Prostate gland (tissue), 2 donors: ENCODE measurements at regions not wholly inside any gene's neighbourhood (a gene's known extent, or its start where the extent isn't known, plus 50 kb on each side); places are given as distances from the start of the nearest gene placed in this dataset.

Experiments used
- DNase-seq: peaks from one replicate; pipeline ENCODE4 v3.0.0-alpha.2; 2019; ENCODE audit warnings: low spot score
- H3K27ac ChIP-seq, 2 donors: fragments of 200-600 bp; sonication (generic); 2 replicates each; pipeline ENCODE4 v1.5.1; 2017 to 2019
- H3K27me3 ChIP-seq: fragments of 200-600 bp; sonication (generic); replicated peaks from 2 replicates; pipeline ENCODE4 v1.5.1; 2019; ENCODE audit not compliant: insufficient read depth
- H3K36me3 ChIP-seq, 2 donors: fragments of 200-600 bp; sonication (generic); 1 replicate in 1 of 2; 2 replicates in 1 of 2; pipeline versions ENCODE4 v1.5.1 to v1.8.1; 2017 to 2019
- H3K4me1 ChIP-seq: fragments of 200-600 bp; sonication (generic); replicated peaks from 2 replicates; pipeline ENCODE4 v1.5.1; 2019
- H3K4me3 ChIP-seq, 2 donors: fragments of 200-600 bp; sonication (generic); 2 replicates each; pipeline ENCODE4 v1.5.1; 2017 to 2019
- H3K9me3 ChIP-seq: fragments of 200-600 bp; sonication (generic); 2 replicates; pipeline ENCODE4 v1.5.1; 2017
- POLR2A ChIP-seq: fragments of 450-650 bp; IDR thresholded peaks from one replicate; pipeline ENCODE4 v1.6.1; 2016; ENCODE audit warnings: antibody characterized with exemption, mild to moderate bottlenecking
- POLR2AphosphoS5 ChIP-seq: sonication (generic); formaldehyde crosslinking; IDR thresholded peaks from one replicate; pipeline ENCODE4 v1.6.1; 2017; ENCODE audit warnings: antibody characterized with exemption
- WGBS: methylation state at CpG from one replicate; pipeline ENCODE4 v1.1.5; 2018; 5-methylcytosine and 5-hydroxymethylcytosine counted together
- intact Hi-C: fragments of 100-400 bp; cut with DNase I; formaldehyde crosslinking; loops from one replicate; pipeline ENCODE4 v1.14.2; 2022
- TF ChIP-seq, protein P1 (sequence below), 4 experiments: fragments of 200-600 bp in 2 of 4; fragments of 450-650 bp in 2 of 4; sonication (generic) in 2 of 4; IDR thresholded peaks; 1 replicate in 3 of 4; 2 replicates in 1 of 4; pipeline ENCODE4 v1.5.1; 2016 to 2019; ENCODE audit warnings: antibody characterized with exemption in 4 of 4, mild to moderate bottlenecking in 2 of 4, moderate library complexity in 2 of 4

DNA sequence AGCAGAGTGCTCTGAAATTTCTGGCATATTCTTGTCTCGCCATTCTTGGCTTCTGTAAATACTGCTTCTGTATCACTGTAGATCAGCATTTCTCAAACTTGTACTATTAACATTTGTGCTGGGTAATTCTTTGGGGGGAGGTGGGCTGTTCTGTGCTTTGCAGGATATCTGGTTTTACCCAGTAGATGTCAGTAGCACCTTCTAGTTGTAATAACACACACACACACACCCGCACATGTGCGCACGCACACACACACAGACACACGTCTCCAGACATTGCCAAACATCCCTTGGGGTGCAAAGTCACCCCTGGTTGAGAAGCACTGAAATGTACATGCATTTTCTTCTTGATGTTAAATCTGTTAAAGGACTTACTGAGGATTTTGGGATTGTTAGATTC, 304.1 kb downstream of the MAT2B start:
- intact Hi-C loops: no loop called here
- WGBS: 65% methylated on average over 5 of the region's 5 CpGs
- Histone ChIP-seq H3K36me3 (no peaks in the 10 kb centered on the region), H3K4me3 (no peak overlapping the region), H3K9me3 (no peaks in the 10 kb centered on the region), H3K27me3 (no peaks in the 10 kb centered on the region), H3K27ac (no peak overlapping the region), H3K4me1 (no peaks in the 10 kb centered on the region)
- no peak for DNase-seq
- no peak for TF ChIP-seq POLR2AphosphoS5
- TF ChIP-seq, protein P1, sequence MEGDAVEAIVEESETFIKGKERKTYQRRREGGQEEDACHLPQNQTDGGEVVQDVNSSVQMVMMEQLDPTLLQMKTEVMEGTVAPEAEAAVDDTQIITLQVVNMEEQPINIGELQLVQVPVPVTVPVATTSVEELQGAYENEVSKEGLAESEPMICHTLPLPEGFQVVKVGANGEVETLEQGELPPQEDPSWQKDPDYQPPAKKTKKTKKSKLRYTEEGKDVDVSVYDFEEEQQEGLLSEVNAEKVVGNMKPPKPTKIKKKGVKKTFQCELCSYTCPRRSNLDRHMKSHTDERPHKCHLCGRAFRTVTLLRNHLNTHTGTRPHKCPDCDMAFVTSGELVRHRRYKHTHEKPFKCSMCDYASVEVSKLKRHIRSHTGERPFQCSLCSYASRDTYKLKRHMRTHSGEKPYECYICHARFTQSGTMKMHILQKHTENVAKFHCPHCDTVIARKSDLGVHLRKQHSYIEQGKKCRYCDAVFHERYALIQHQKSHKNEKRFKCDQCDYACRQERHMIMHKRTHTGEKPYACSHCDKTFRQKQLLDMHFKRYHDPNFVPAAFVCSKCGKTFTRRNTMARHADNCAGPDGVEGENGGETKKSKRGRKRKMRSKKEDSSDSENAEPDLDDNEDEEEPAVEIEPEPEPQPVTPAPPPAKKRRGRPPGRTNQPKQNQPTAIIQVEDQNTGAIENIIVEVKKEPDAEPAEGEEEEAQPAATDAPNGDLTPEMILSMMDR (IDR thresholded peaks at IDR 0.05): no peak
- TF ChIP-seq POLR2A: no peak

DNA sequence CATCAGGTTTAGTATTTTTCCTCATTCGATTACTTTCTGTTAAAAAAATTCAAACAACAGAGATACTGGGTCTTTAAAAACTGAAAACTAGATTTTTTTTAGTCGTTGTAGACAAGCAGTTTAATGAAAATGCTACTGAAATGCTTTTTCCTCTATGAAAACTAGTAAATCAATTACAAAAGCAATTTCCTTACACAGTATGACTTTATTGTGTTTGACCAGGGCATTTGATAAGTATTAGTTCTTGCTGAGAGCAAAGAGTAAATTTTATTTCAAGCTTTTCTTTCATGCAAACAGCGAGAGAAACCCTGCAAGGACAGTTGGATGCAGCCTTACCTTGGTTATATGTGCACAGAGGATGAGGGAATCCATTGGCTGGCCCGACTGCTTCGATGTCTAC, 308.5 kb downstream of the MAT2B start:
- no peak overlapping the region for H3K27ac ChIP-seq
- H3K36me3 ChIP-seq: no peaks in the 10 kb centered on the region
- WGBS: 56% methylated on average over 5 of the region's 5 CpGs
- no peaks in the 10 kb centered on the region for H3K9me3 ChIP-seq
- no peaks in the 10 kb centered on the region for H3K27me3 ChIP-seq
- no peak for DNase-seq
- intact Hi-C loops: no loop called here
- H3K4me3 ChIP-seq: no peak overlapping the region
- H3K4me1 ChIP-seq: no peaks in the 10 kb centered on the region
- TF ChIP-seq POLR2A (no peak), POLR2AphosphoS5 (no peak)
- TF ChIP-seq, protein P1 (IDR thresholded peaks at IDR 0.05): no peak

DNA sequence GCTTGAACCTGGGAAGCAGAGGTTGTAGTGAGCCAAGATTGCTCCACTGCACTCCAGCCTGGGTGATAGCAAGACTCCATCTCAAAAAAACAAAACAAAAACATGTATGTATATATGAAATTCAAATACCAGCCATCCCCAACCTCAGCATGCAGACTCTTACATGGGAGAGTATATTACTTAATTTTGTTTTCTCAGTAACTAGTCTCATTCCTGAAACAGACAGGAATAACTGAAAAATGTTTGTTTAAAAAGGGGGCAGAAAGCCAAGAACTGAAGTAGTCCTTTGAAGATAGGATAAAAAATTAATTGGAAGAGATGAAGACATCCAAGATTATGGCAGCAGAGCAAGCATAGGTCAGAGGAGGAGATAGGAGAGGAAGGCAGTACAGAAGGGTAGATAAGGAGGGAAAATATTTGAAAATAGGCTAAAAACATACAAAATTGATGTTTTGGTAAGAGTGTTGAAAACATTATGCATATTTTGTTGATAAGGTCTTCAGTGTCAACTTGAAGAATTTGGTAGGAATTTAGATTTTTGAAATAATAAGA, 309.9 kb downstream of the MAT2B start:
- no peak overlapping the region for H3K27ac ChIP-seq
- TF ChIP-seq POLR2AphosphoS5 (no peak), POLR2A (no peak)
- TF ChIP-seq, protein P1 (IDR thresholded peaks at IDR 0.05): no peak
- no peaks in the 10 kb centered on the region for H3K9me3 ChIP-seq
- H3K27me3 ChIP-seq: no peaks in the 10 kb centered on the region
- intact Hi-C loops: no loop called here
- no peaks in the 10 kb centered on the region for H3K36me3 ChIP-seq
- no peaks in the 10 kb centered on the region for H3K4me1 ChIP-seq
- DNase-seq: no peak
- H3K4me3 ChIP-seq: no peak overlapping the region

DNA sequence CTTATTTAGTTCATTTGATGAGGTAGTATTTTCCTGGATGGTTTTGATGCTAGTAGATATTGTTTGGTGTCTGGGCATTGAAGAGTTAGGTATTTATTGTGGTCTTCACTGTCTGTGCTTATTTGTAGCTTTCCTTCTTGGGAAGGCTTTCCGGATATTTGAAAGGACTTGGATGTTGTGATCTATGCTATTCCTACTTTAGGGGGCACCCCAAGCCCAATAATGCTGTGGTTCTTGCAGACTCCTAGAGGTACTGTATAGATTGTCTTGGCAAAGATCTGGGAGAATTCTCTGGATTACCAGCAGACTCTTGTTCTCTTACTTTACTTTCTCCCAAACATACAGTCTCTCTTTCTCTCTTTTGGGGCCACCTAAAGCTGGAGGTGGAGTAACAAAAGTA, 315.7 kb downstream of the MAT2B start:
- H3K9me3 ChIP-seq: no peaks in the 10 kb centered on the region
- H3K4me1 ChIP-seq: no peaks in the 10 kb centered on the region
- no peak overlapping the region for H3K27ac ChIP-seq
- H3K4me3 ChIP-seq: no peak overlapping the region
- no peaks in the 10 kb centered on the region for H3K36me3 ChIP-seq
- no peak for TF ChIP-seq POLR2AphosphoS5
- TF ChIP-seq POLR2A: no peak
- TF ChIP-seq, protein P1 (IDR thresholded peaks at IDR 0.05): no peak
- H3K27me3 ChIP-seq: no peaks in the 10 kb centered on the region
- intact Hi-C loops: no loop called here
- no peak for DNase-seq
- 79% methylated on average over 1 of the region's 1 CpG for WGBS

DNA sequence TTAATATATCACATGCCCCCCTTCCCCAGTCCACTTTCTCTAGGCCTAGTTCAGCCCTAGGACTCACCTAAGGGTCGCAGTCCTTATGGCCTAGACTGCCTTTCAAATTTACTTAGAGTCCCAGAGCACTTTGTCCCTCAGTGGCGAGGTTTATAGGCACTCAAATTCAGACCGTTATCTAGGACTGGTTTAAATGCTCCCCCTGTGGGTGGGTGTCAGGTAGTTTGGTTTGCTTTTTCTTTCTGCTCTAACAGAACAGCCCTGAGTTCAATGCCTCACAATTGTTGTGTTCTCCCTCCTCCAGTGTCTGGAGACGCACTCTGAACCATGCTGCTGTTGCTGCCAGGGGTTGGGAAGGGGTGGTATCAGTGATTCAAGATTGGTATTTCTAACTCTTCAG, 317.1 kb downstream of the MAT2B start:
- H3K36me3 ChIP-seq: no peaks in the 10 kb centered on the region
- no peak for TF ChIP-seq POLR2A
- TF ChIP-seq, protein P1 (IDR thresholded peaks at IDR 0.05): no peak
- no peak for TF ChIP-seq POLR2AphosphoS5
- H3K9me3 ChIP-seq: no peaks in the 10 kb centered on the region
- whole genome bisulfite sequencing: 70% methylated on average over 4 of the region's 4 CpGs
- no peak overlapping the region for H3K4me3 ChIP-seq
- no peaks in the 10 kb centered on the region for H3K4me1 ChIP-seq
- intact Hi-C loops: no loop called here
- no peaks in the 10 kb centered on the region for H3K27me3 ChIP-seq
- H3K27ac ChIP-seq: no peak overlapping the region
- DNase-seq: no peak
